Hepatocyte (in vitro differentiated cells): ENCODE measurements at regions not wholly inside any gene's neighbourhood (a gene's known extent, or its start where the extent isn't known, plus 50 kb on each side); places are given as distances from the start of the nearest gene placed in this dataset.
"Not testable (repeated sequence)": the region's sequence is repeated elsewhere in the genome, so short reads cannot be mapped to it uniquely, and the experiment has no call there.

Experiments used
- DNase-seq: peaks from one replicate; pipeline ENCODE4 v3.0.0-alpha.2; 2016; ENCODE audit warnings: low spot score
- H2AFZ ChIP-seq: fragments of 200-600 bp; sonication (generic); 2 replicates; pipeline ENCODE4 v1.6.0; 2016; ENCODE audit warnings: antibody characterized with exemption, mild to moderate bottlenecking
- H3K27ac ChIP-seq: fragments of 200-600 bp; sonication (generic); 2 replicates; pipeline ENCODE4 v1.5.1; 2016; ENCODE audit warnings: mild to moderate bottlenecking
- H3K27me3 ChIP-seq: fragments of 200-600 bp; sonication (generic); 2 replicates; pipeline ENCODE4 v1.6.1; 2016
- H3K36me3 ChIP-seq: fragments of 200-600 bp; sonication (generic); replicated peaks from 2 replicates; pipeline ENCODE4 v1.5.1; 2016; ENCODE audit warnings: low read depth; ENCODE audit not compliant: insufficient read depth
- H3K4me1 ChIP-seq: fragments of 200-600 bp; sonication (generic); 2 replicates; pipeline ENCODE4 v1.5.1; 2016; ENCODE audit warnings: mild to moderate bottlenecking, moderate library complexity; ENCODE audit not compliant: insufficient read depth
- H3K4me2 ChIP-seq: fragments of 200-600 bp; sonication (generic); 2 replicates; pipeline ENCODE4 v1.6.0; 2016
- H3K4me3 ChIP-seq: fragments of 200-600 bp; sonication (generic); 2 replicates; pipeline ENCODE4 v1.5.1; 2016; ENCODE audit warnings: mild to moderate bottlenecking
- H3K79me2 ChIP-seq: fragments of 200-600 bp; sonication (generic); 2 replicates; pipeline ENCODE4 v1.6.0; 2017; ENCODE audit warnings: mild to moderate bottlenecking
- H3K9me2 ChIP-seq: fragments of 200-600 bp; sonication (generic); replicated peaks from 2 replicates; pipeline ENCODE4 v1.6.0; 2017; ENCODE audit warnings: mild to moderate bottlenecking; ENCODE audit not compliant: insufficient read depth
- H3K9me3 ChIP-seq: fragments of 200-600 bp; sonication (generic); 2 replicates; pipeline ENCODE4 v1.5.1; 2016; ENCODE audit warnings: low read depth, mild to moderate bottlenecking
- H4K20me1 ChIP-seq: fragments of 200-600 bp; sonication (generic); 2 replicates; pipeline ENCODE4 v1.6.0; 2016; ENCODE audit warnings: mild to moderate bottlenecking; ENCODE audit not compliant: insufficient read depth, poor library complexity, severe bottlenecking
- CTCF ChIP-seq: fragments of 200-600 bp; sonication (generic); IDR thresholded peaks from 2 replicates; pipeline ENCODE4 v1.5.1; 2016; ENCODE audit warnings: antibody characterized with exemption, mild to moderate bottlenecking; ENCODE audit not compliant: poor library complexity
- EZH2 ChIP-seq: fragments of 200-600 bp; sonication (generic); IDR thresholded peaks from 2 replicates; pipeline ENCODE4 v1.6.1; 2016; ENCODE audit warnings: antibody characterized with exemption, mild to moderate bottlenecking, borderline replicate concordance
- EZH2phosphoT487 ChIP-seq: fragments of 200-600 bp; sonication (generic); IDR thresholded peaks from one replicate; pipeline ENCODE4 v1.6.1; 2018; ENCODE audit warnings: antibody characterized with exemption, mild to moderate bottlenecking, low read depth, moderate library complexity; ENCODE audit not compliant: unreplicated experiment, severe bottlenecking
- WGBS: methylation state at CpG from one replicate; pipeline ENCODE4 v1.1.6; 2016; ENCODE audit warnings: low lambda C conversion rate; ENCODE audit errors: missing lambda C conversion rate; 5-methylcytosine and 5-hydroxymethylcytosine counted together

- Histone ChIP-seq H3K4me2 (no peak overlapping the region), H3K27ac (no peak overlapping the region)
- 96% methylated on average over 1 of the region's 1 CpG for WGBS
Measured at GRCh38 chr2:187783446-187783845, 229.2 kb upstream of the TFPI start.

GRCh38 chr2:187784138-187784537 is 229.9 kb upstream of the TFPI start:
- H3K4me1 ChIP-seq, H4K20me1 ChIP-seq, H3K9me3 ChIP-seq, H3K27me3 ChIP-seq, H3K27ac ChIP-seq, H3K4me2 ChIP-seq, H3K9me2 ChIP-seq, H3K4me3 ChIP-seq, DNase-seq, H2AFZ ChIP-seq, H3K79me2 ChIP-seq, H3K36me3 ChIP-seq: not testable (repeated sequence)
- 60% methylated on average over 3 of the region's 3 CpGs for WGBS

More at GRCh38 chr2:187783446-187783845, 229.2 kb upstream of the TFPI start:
- no peak overlapping the region for H2AFZ ChIP-seq
- no peaks in the 10 kb centered on the region for H3K27me3 ChIP-seq
- TF ChIP-seq EZH2phosphoT487 (no peak), CTCF (no peak), EZH2 (no peak)
- H3K36me3 ChIP-seq: no peaks in the 10 kb centered on the region
- H4K20me1 ChIP-seq: no peaks in the 10 kb centered on the region
- H3K79me2 ChIP-seq: no peaks in the 10 kb centered on the region
- DNase-seq: no peak
- no peak overlapping the region for H3K4me3 ChIP-seq
- no peaks in the 10 kb centered on the region for H3K9me2 ChIP-seq
- H3K9me3 ChIP-seq: no peaks in the 10 kb centered on the region
- H3K4me1 ChIP-seq: no peaks in the 10 kb centered on the region

GRCh38 chr2:187799601-187800000 is 245.4 kb upstream of the TFPI start:
- no peak for DNase-seq
- Histone ChIP-seq H4K20me1 (no peaks in the 10 kb centered on the region), H3K4me2 (no peak overlapping the region), H3K27ac (no peak overlapping the region), H3K9me2 (no peaks in the 10 kb centered on the region), H2AFZ (no peak overlapping the region), H3K79me2 (no peaks in the 10 kb centered on the region), H3K36me3 (no peaks in the 10 kb centered on the region), H3K4me3 (no peak overlapping the region), H3K9me3 (no peaks in the 10 kb centered on the region), H3K4me1 (no peaks in the 10 kb centered on the region), H3K27me3 (no peaks in the 10 kb centered on the region)
- 95% methylated on average over 5 of the region's 5 CpGs for WGBS
- TF ChIP-seq EZH2phosphoT487 (no peak), EZH2 (no peak), CTCF (no peak)

- no peaks in the 10 kb centered on the region for H3K9me3 ChIP-seq
- H3K4me1 ChIP-seq: no peaks in the 10 kb centered on the region
- no peak for TF ChIP-seq CTCF
- TF ChIP-seq EZH2: no peak
- no peak for TF ChIP-seq EZH2phosphoT487
- no peaks in the 10 kb centered on the region for H3K27me3 ChIP-seq
- no peak overlapping the region for H3K4me3 ChIP-seq
- DNase-seq: no peak
- H3K27ac ChIP-seq: no peak overlapping the region
- no peaks in the 10 kb centered on the region for H3K36me3 ChIP-seq
- H3K9me2 ChIP-seq: no peaks in the 10 kb centered on the region
- WGBS: 89% methylated on average over 4 of the region's 4 CpGs
- no peaks in the 10 kb centered on the region for H3K79me2 ChIP-seq
- H4K20me1 ChIP-seq: no peaks in the 10 kb centered on the region
- no peak overlapping the region for H3K4me2 ChIP-seq
- no peak overlapping the region for H2AFZ ChIP-seq
Measured at GRCh38 chr2:187803816-187804215, 249.6 kb upstream of the TFPI start.
